ENCODE measurements at regions not wholly inside any gene's neighbourhood (a gene's known extent, or its start where the extent isn't known, plus 50 kb on each side); places are given as distances from the start of the nearest gene placed in this dataset.

- Histone ChIP-seq H3K27ac (ENCODE audit: low read depth, low read length) (no peak overlapping the region), H3K36me3 (ENCODE audit: control insufficient read depth, insufficient read depth, low read length) (no peaks in the 10 kb centered on the region), H3K9ac (ENCODE audit: low read length) (no peak overlapping the region), H3K4me3 (ENCODE audit: low read length) (no peak overlapping the region), H3K4me1 (ENCODE audit: control insufficient read depth, insufficient read depth, low read length) (no peaks in the 10 kb centered on the region), H3K27me3 (ENCODE audit: control insufficient read depth, insufficient read depth, low read length) (no peaks in the 10 kb centered on the region)
These were observed 264.4 kb downstream of the COL12A1 start for GRCh38 chr6:74941424-74941823.

- no peaks in the 10 kb centered on the region for H3K27me3 ChIP-seq (ENCODE audit: control insufficient read depth, insufficient read depth, low read length)
These were observed 265.9 kb downstream of the COL12A1 start for GRCh38 chr6:74939721-74940620.

GRCh38 chr6:74939151-74939708 lies 266.6 kb downstream of the COL12A1 start:
- Histone ChIP-seq H3K27me3 (ENCODE audit: control insufficient read depth, insufficient read depth, low read length) (no peaks in the 10 kb centered on the region), H3K4me1 (ENCODE audit: control insufficient read depth, insufficient read depth, low read length) (no peaks in the 10 kb centered on the region), H3K36me3 (ENCODE audit: control insufficient read depth, insufficient read depth, low read length) (no peaks in the 10 kb centered on the region), H3K27ac (ENCODE audit: low read depth, low read length) (no peak overlapping the region), H3K4me3 (ENCODE audit: low read length) (no peak overlapping the region), H3K9ac (ENCODE audit: low read length) (no peak overlapping the region)

More at GRCh38 chr6:74939721-74940620, 265.9 kb downstream of the COL12A1 start:
- no peak overlapping the region for H3K27ac ChIP-seq (ENCODE audit: low read depth, low read length)
- no peaks in the 10 kb centered on the region for H3K36me3 ChIP-seq (ENCODE audit: control insufficient read depth, insufficient read depth, low read length)
- no peak overlapping the region for H3K9ac ChIP-seq (ENCODE audit: low read length)
- H3K4me3 ChIP-seq (ENCODE audit: low read length), result no peak overlapping the region
- H3K4me1 ChIP-seq (ENCODE audit: control insufficient read depth, insufficient read depth, low read length), result no peaks in the 10 kb centered on the region

- Histone ChIP-seq H3K27me3 (ENCODE audit: control insufficient read depth, insufficient read depth, low read length) (no peaks in the 10 kb centered on the region), H3K27ac (ENCODE audit: low read depth, low read length) (no peak overlapping the region), H3K4me1 (ENCODE audit: control insufficient read depth, insufficient read depth, low read length) (no peaks in the 10 kb centered on the region), H3K36me3 (ENCODE audit: control insufficient read depth, insufficient read depth, low read length) (no peaks in the 10 kb centered on the region), H3K9ac (ENCODE audit: low read length) (no peak overlapping the region), H3K4me3 (ENCODE audit: low read length) (no peak overlapping the region)
These were observed 267.9 kb downstream of the COL12A1 start for GRCh38 chr6:74937936-74938335.

- Histone ChIP-seq H3K27ac (ENCODE audit: low read depth, low read length) (no peak overlapping the region), H3K4me3 (ENCODE audit: low read length) (no peak overlapping the region), H3K4me1 (ENCODE audit: control insufficient read depth, insufficient read depth, low read length) (no peaks in the 10 kb centered on the region), H3K36me3 (ENCODE audit: control insufficient read depth, insufficient read depth, low read length) (no peaks in the 10 kb centered on the region), H3K9ac (ENCODE audit: low read length) (no peak overlapping the region), H3K27me3 (ENCODE audit: control insufficient read depth, insufficient read depth, low read length) (no peaks in the 10 kb centered on the region)
These were observed 269.0 kb downstream of the COL12A1 start for GRCh38 chr6:74936886-74937285.

- no peak overlapping the region for H3K9ac ChIP-seq (ENCODE audit: low read length)
- no peaks in the 10 kb centered on the region for H3K4me1 ChIP-seq (ENCODE audit: control insufficient read depth, insufficient read depth, low read length)
- H3K27me3 ChIP-seq (ENCODE audit: control insufficient read depth, insufficient read depth, low read length), result no peaks in the 10 kb centered on the region
- H3K27ac ChIP-seq (ENCODE audit: low read depth, low read length), result no peak overlapping the region
- H3K4me3 ChIP-seq (ENCODE audit: low read length), result no peak overlapping the region
- no peaks in the 10 kb centered on the region for H3K36me3 ChIP-seq (ENCODE audit: control insufficient read depth, insufficient read depth, low read length)
These were observed 273.5 kb downstream of the COL12A1 start for GRCh38 chr6:74932232-74932888.

DNA sequence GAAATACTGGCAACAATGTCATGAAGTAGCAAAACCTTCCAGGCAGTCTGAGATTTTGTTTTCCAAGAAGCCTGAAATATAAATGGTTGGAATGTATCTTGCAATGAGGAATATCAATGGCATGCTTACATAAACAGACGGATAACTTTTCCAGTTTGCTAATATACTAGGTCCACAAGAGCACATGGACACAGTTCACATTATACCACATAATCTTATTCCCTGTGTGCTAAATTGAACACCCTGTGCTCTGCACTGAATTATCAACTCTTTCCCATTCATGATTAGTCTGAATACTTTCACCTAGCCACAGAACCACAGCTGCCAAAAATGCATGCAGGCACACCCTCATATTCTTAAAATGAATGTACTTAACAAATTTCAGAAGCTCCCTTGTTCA lies 274.3 kb downstream of the COL12A1 start:
- Histone ChIP-seq H3K4me3 (ENCODE audit: low read length) (no peak overlapping the region), H3K36me3 (ENCODE audit: control insufficient read depth, insufficient read depth, low read length) (no peaks in the 10 kb centered on the region), H3K27ac (ENCODE audit: low read depth, low read length) (no peak overlapping the region), H3K9ac (ENCODE audit: low read length) (no peak overlapping the region), H3K27me3 (ENCODE audit: control insufficient read depth, insufficient read depth, low read length) (no peaks in the 10 kb centered on the region), H3K4me1 (ENCODE audit: control insufficient read depth, insufficient read depth, low read length) (no peaks in the 10 kb centered on the region)

GRCh38 chr6:74928203-74928602 lies 277.6 kb downstream of the COL12A1 start:
- no peaks in the 10 kb centered on the region for H3K4me1 ChIP-seq (ENCODE audit: control insufficient read depth, insufficient read depth, low read length)
- H3K27me3 ChIP-seq (ENCODE audit: control insufficient read depth, insufficient read depth, low read length), result no peaks in the 10 kb centered on the region
- no peaks in the 10 kb centered on the region for H3K36me3 ChIP-seq (ENCODE audit: control insufficient read depth, insufficient read depth, low read length)
- no peak overlapping the region for H3K9ac ChIP-seq (ENCODE audit: low read length)
- H3K4me3 ChIP-seq (ENCODE audit: low read length), result no peak overlapping the region
- H3K27ac ChIP-seq (ENCODE audit: low read depth, low read length), result no peak overlapping the region

DNA sequence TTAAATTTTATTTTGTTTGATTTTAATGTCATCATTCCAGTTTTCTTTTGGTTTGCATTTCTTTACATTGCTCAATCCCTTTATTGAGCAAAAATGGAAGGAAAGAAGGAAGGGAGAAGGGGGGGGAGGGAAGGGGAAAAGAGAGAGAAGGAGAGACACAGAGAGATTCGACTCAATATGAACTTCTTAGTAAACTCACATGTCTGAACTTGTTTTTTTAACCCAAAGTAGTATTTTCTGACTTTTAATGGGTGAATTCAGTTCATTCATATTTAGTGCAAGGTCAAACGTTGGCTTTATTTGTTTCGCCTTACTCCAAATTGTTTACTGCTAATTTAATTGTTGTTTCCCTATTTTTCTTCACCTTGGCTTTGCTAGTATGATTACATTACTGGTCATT lies 278.6 kb downstream of the COL12A1 start:
- H3K27me3 ChIP-seq (ENCODE audit: control insufficient read depth, insufficient read depth, low read length), result no peaks in the 10 kb centered on the region
- H3K4me3 ChIP-seq (ENCODE audit: low read length), result no peak overlapping the region
- H3K4me1 ChIP-seq (ENCODE audit: control insufficient read depth, insufficient read depth, low read length), result no peaks in the 10 kb centered on the region

DNA sequence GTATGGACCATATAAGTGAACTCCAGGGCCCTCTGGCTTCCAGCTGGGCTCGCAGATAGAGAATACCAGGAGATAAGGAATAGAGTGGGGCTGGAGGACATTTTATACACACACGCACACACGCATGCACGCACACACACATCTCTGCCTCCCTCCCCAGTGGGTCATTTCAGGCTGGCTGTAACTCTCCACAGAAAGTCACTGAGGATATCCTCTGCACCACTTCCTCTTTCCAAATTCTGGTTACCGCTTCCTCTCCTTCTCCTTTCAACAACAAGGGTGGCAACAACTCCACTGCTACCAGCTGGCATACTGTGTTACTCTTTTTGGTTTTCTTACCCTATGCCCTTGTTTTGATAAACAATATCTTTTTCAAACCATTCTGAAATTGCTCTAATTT lies 280.2 kb downstream of the COL12A1 start:
- H3K36me3 ChIP-seq (ENCODE audit: control insufficient read depth, insufficient read depth, low read length), result no peaks in the 10 kb centered on the region
- H3K27me3 ChIP-seq (ENCODE audit: control insufficient read depth, insufficient read depth, low read length), result no peaks in the 10 kb centered on the region
- H3K27ac ChIP-seq (ENCODE audit: low read depth, low read length), result no peak overlapping the region
- H3K4me3 ChIP-seq (ENCODE audit: low read length), result no peak overlapping the region
- H3K9ac ChIP-seq (ENCODE audit: low read length), result no peak overlapping the region
- no peaks in the 10 kb centered on the region for H3K4me1 ChIP-seq (ENCODE audit: control insufficient read depth, insufficient read depth, low read length)

More for the DNA sequence above, 278.6 kb downstream of the COL12A1 start:
- no peaks in the 10 kb centered on the region for H3K36me3 ChIP-seq (ENCODE audit: control insufficient read depth, insufficient read depth, low read length)
- no peak overlapping the region for H3K27ac ChIP-seq (ENCODE audit: low read depth, low read length)
- H3K9ac ChIP-seq (ENCODE audit: low read length), result no peak overlapping the region

- H3K27me3 ChIP-seq (ENCODE audit: control insufficient read depth, insufficient read depth, low read length), result no peaks in the 10 kb centered on the region
- H3K4me3 ChIP-seq (ENCODE audit: low read length), result no peak overlapping the region
- H3K4me1 ChIP-seq (ENCODE audit: control insufficient read depth, insufficient read depth, low read length), result no peaks in the 10 kb centered on the region
- no peak overlapping the region for H3K27ac ChIP-seq (ENCODE audit: low read depth, low read length)
- H3K36me3 ChIP-seq (ENCODE audit: control insufficient read depth, insufficient read depth, low read length), result no peaks in the 10 kb centered on the region
- no peak overlapping the region for H3K9ac ChIP-seq (ENCODE audit: low read length)
These were observed 291.0 kb downstream of the COL12A1 start for GRCh38 chr6:74914888-74915287.

DNA sequence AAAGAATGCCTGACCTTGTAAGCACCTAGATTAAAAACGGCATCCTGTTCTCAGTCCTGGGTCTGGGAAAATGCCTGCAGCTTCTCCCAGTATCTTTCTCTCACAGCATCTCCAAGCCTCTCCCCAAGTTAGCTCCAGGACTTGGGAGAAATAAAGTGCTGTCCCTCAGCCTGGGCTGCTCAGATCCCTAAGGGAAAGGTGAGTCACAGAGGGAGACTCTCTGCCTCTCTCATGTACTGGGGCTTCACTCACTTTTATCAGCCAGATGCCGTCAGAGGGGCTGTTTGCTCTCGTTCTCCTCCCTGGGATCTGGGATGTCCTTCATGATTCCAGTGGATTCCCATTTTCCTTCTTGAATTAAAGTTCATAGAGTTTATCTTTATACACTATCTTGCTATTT lies 293.6 kb downstream of the COL12A1 start:
- Histone ChIP-seq H3K36me3 (ENCODE audit: control insufficient read depth, insufficient read depth, low read length) (no peaks in the 10 kb centered on the region), H3K4me3 (ENCODE audit: low read length) (no peak overlapping the region), H3K27ac (ENCODE audit: low read depth, low read length) (no peak overlapping the region), H3K27me3 (ENCODE audit: control insufficient read depth, insufficient read depth, low read length) (no peaks in the 10 kb centered on the region), H3K9ac (ENCODE audit: low read length) (no peak overlapping the region), H3K4me1 (ENCODE audit: control insufficient read depth, insufficient read depth, low read length) (no peaks in the 10 kb centered on the region)
